VCaP (cell line): ENCODE measurements at regions not wholly inside any gene's neighbourhood (a gene's known extent, or its start where the extent isn't known, plus 50 kb on each side); places are given as distances from the start of the nearest gene placed in this dataset.
"Not testable (repeated sequence)": the region's sequence is repeated elsewhere in the genome, so short reads cannot be mapped to it uniquely, and the experiment has no call there.

ENCODE experiments used
- H3K27ac ChIP-seq: fragments of 450-650 bp; 2 replicates; pipeline ENCODE4 v1.5.1; 2017
- TF ChIP-seq, protein P1 (sequence below): fragments of 450-650 bp; conservative IDR thresholded peaks from 2 replicates; pipeline ENCODE4 v1.5.1; 2017; ENCODE audit warnings: mild to moderate bottlenecking, moderate library complexity

GRCh38 chr16:13338044-13338443, 436.6 kb downstream of the SHISA9 start:
- H3K27ac ChIP-seq, result no peak overlapping the region
- TF ChIP-seq, protein P1, sequence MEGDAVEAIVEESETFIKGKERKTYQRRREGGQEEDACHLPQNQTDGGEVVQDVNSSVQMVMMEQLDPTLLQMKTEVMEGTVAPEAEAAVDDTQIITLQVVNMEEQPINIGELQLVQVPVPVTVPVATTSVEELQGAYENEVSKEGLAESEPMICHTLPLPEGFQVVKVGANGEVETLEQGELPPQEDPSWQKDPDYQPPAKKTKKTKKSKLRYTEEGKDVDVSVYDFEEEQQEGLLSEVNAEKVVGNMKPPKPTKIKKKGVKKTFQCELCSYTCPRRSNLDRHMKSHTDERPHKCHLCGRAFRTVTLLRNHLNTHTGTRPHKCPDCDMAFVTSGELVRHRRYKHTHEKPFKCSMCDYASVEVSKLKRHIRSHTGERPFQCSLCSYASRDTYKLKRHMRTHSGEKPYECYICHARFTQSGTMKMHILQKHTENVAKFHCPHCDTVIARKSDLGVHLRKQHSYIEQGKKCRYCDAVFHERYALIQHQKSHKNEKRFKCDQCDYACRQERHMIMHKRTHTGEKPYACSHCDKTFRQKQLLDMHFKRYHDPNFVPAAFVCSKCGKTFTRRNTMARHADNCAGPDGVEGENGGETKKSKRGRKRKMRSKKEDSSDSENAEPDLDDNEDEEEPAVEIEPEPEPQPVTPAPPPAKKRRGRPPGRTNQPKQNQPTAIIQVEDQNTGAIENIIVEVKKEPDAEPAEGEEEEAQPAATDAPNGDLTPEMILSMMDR, result no peak

GRCh38 chr16:13342675-13343074, 441.3 kb downstream of the SHISA9 start:
- H3K27ac ChIP-seq, result no peak overlapping the region
- TF ChIP-seq, protein P1, result no peak

DNA sequence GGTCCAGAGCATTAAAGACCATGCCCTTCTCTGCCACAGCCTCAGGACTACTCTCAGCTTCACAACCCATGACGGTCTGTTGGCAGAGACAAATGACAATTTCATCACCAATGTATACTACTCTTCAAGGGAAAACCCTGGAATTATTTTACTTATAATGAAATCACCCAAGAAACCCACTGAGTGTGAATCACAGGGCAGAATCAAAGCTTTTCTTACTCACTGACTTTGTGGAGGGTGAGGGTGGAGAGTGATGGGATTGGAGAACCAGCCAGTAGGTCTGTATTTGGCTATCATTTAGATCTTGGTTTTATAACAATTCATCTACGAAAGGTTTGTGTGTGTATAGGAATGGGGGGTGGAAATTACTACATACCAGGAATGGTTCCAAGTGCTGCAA, 442.6 kb downstream of the SHISA9 start:
- TF ChIP-seq, protein P1, result no peak
- no peak overlapping the region for H3K27ac ChIP-seq

DNA sequence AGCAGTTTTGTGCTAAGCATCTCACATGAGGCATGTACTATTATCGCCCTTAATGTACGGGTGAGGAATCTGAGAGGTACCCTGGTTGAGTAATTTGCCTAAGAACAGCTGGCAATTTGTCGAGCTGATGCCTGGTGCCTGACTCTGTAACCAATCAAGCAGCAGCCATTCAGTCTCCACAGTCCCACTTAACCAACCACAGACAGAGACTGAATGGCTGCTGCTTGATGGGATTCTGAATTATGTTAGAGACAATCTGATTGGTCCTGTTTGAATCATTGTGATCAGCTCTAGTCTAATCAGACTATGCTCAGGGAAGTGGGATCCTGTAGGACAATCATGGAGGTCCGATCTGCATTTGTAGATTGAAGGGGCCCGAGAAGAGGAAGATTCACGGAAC, 447.0 kb downstream of the SHISA9 start:
- no peak overlapping the region for H3K27ac ChIP-seq
- TF ChIP-seq, protein P1, result no peak

DNA sequence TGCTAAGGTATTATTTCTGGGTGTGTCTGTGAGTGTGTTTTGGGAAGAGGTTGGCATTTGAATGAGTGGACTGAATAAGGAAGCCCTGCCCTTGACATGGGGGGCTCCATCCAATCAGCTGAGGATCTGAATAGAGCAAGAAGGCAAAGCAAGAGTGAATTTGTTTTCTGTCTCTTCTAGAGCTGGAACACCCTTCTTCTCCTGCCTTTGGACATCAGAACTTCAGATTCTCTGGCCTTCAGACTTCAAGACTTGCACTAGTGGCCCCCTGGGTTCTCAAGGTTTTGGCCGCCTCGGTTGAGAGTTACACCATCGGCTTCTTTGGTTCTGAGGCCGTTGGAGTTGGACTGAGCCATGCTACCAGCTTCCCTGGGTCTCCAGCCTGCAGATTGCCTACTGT, 448.6 kb downstream of the SHISA9 start:
- TF ChIP-seq, protein P1, result no peak
- H3K27ac ChIP-seq, result no peak overlapping the region

DNA sequence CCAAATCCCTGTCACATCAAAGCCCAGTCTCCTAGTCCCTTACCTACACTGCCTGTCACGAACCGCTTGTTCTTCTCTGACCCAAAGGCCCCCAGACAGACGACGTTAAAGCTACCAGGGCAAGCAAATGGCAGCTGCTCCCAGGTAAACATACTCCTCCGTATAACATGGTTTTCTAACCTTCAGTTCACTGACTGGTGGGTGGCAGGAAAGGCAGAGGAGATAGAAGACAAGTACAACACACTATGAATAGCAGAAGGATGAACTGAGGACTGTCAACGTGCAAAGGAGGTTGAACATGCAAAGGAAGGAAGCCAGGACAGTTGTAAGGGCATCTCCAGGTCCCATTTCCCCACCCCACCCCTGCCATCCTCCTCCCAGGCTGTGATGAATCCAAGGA, 449.8 kb downstream of the SHISA9 start:
- TF ChIP-seq, protein P1, result no peak
- no peak overlapping the region for H3K27ac ChIP-seq

GRCh38 chr16:13351601-13352217, 450.3 kb downstream of the SHISA9 start:
- TF ChIP-seq, protein P1, result no peak
- no peak overlapping the region for H3K27ac ChIP-seq

GRCh38 chr16:13352796-13353195, 451.4 kb downstream of the SHISA9 start:
- not testable (repeated sequence) for H3K27ac ChIP-seq

DNA sequence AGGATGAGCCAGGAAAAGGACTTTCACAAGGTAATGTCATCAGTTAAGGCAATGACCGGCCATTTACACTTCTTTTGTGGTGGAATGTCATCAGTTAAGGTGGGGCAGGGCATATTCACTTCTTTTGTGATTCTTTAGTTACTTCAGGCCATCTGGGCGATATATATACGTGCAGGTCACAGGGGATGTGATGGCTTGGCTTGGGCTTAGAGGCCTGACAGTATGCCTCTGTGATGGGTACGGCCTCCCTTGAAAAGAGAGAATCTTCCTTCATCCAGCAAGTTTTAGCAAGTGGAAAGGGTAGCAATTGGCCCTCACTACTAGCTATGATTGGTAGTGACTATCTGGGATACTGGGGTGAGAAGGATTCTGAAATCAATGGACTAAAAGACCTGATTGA, 456.4 kb downstream of the SHISA9 start:
- not testable (repeated sequence) for H3K27ac ChIP-seq
